ENCODE measurements at regions not wholly inside any gene's neighbourhood (a gene's known extent, or its start where the extent isn't known, plus 50 kb on each side); places are given as distances from the start of the nearest gene placed in this dataset.
"Not testable (repeated sequence)": the region's sequence is repeated elsewhere in the genome, so short reads cannot be mapped to it uniquely, and the experiment has no call there.

- H4K91ac ChIP-seq (replicated peaks; ENCODE audit: insufficient read length, low read length); H3K27ac ChIP-seq (ENCODE audit: low read depth, low read length); H2BK15ac ChIP-seq (ENCODE audit: low read length); H2BK20ac ChIP-seq (ENCODE audit: low read length); H3K79me1 ChIP-seq (ENCODE audit: low read depth, low read length); POLR2A ChIA-PET (ENCODE audit: partially characterized antibody); H3K4ac ChIP-seq (replicated peaks; ENCODE audit: insufficient read length, low read depth, low read length); H3K79me2 ChIP-seq (ENCODE audit: control insufficient read depth in 1 of 2, insufficient read depth in 2 of 2, low read length in 2 of 2); CTCF ChIA-PET (ENCODE audit: partially characterized antibody); DNase-seq (ENCODE audit: low read depth in 1 of 2, low spot score in 2 of 2); H4K5ac ChIP-seq (ENCODE audit: insufficient read length, low read depth, low read length); H2AFZ ChIP-seq (ENCODE audit: low read length); H4K8ac ChIP-seq (ENCODE audit: extremely low read depth, insufficient read depth, low read length); H3K23ac ChIP-seq (ENCODE audit: insufficient read length); H3K18ac ChIP-seq (ENCODE audit: extremely low read depth, low read length); H3K4me3 ChIP-seq (ENCODE audit: extremely low read depth in 1 of 4, insufficient read depth in 2 of 4, low read depth in 3 of 4, low read length in 4 of 4); H3K56ac ChIP-seq (replicated peaks; ENCODE audit: insufficient read length, low read depth, low read length); H3K27me3 ChIP-seq (replicated peaks in 1 of 4; ENCODE audit: control insufficient read depth in 3 of 4, extremely low read depth in 1 of 4, insufficient read depth in 3 of 4, low read length in 3 of 4); FAIRE-seq; H3K36me3 ChIP-seq (ENCODE audit: control insufficient read depth in 2 of 4, insufficient read depth in 4 of 4, low read length in 3 of 4); H3K14ac ChIP-seq (ENCODE audit: insufficient read length); H2BK120ac ChIP-seq (replicated peaks; ENCODE audit: low read depth, low read length); H3K4me1 ChIP-seq (replicated peaks in 1 of 4; ENCODE audit: control insufficient read depth in 3 of 4, insufficient read depth in 4 of 4, low read length in 3 of 4); H3K23me2 ChIP-seq (ENCODE audit: low read depth, low read length); H4K20me1 ChIP-seq (replicated peaks in 1 of 2; ENCODE audit: control insufficient read depth in 1 of 2, insufficient read depth in 2 of 2, low read length in 2 of 2); H2AK5ac ChIP-seq (ENCODE audit: low read depth, low read length); H3K9me3 ChIP-seq (ENCODE audit: insufficient read depth in 2 of 2, low read depth in 1 of 2, low read length in 1 of 2); H2BK5ac ChIP-seq (ENCODE audit: low read depth, low read length); H3K4me2 ChIP-seq (ENCODE audit: insufficient read depth in 1 of 2, low read depth in 2 of 2, low read length in 2 of 2); H2BK12ac ChIP-seq (ENCODE audit: low read depth, low read length); H3K9ac ChIP-seq (replicated peaks in 1 of 4; ENCODE audit: extremely low read depth in 1 of 4, low read depth in 3 of 4, low read length in 3 of 4): not testable (repeated sequence)
- WGBS, 2 experiments (ENCODE audit: extremely low coverage in 1 of 2, insufficient coverage in 1 of 2, insufficient read length in 1 of 2, insufficient replicate concordance in 2 of 2, low coverage in 1 of 2, low lambda C conversion rate in 2 of 2, missing lambda C conversion rate in 1 of 2) = no CpG with 5 or more reads among the region's 7 CpGs
Observed at GRCh38 chr1:206311611-206312273, 108.4 kb downstream of the SRGAP2 start.

GRCh38 chr1:206312274-206312665, 108.9 kb downstream of the SRGAP2 start:
- H3K14ac ChIP-seq (ENCODE audit: insufficient read length); H2BK20ac ChIP-seq (ENCODE audit: low read length); H3K79me2 ChIP-seq (ENCODE audit: control insufficient read depth in 1 of 2, insufficient read depth in 2 of 2, low read length in 2 of 2); H3K4me1 ChIP-seq (replicated peaks in 1 of 4; ENCODE audit: control insufficient read depth in 3 of 4, insufficient read depth in 4 of 4, low read length in 3 of 4); H2BK15ac ChIP-seq (ENCODE audit: low read length); H3K9ac ChIP-seq (replicated peaks in 1 of 4; ENCODE audit: extremely low read depth in 1 of 4, low read depth in 3 of 4, low read length in 3 of 4); CTCF ChIA-PET (ENCODE audit: partially characterized antibody); DNase-seq (ENCODE audit: low read depth in 1 of 2, low spot score in 2 of 2); H3K79me1 ChIP-seq (ENCODE audit: low read depth, low read length); H3K9me3 ChIP-seq (ENCODE audit: insufficient read depth in 2 of 2, low read depth in 1 of 2, low read length in 1 of 2); H4K8ac ChIP-seq (ENCODE audit: extremely low read depth, insufficient read depth, low read length); H3K36me3 ChIP-seq (ENCODE audit: control insufficient read depth in 2 of 4, insufficient read depth in 4 of 4, low read length in 3 of 4); H3K4me2 ChIP-seq (ENCODE audit: insufficient read depth in 1 of 2, low read depth in 2 of 2, low read length in 2 of 2); H3K4me3 ChIP-seq (ENCODE audit: extremely low read depth in 1 of 4, insufficient read depth in 2 of 4, low read depth in 3 of 4, low read length in 4 of 4); H4K20me1 ChIP-seq (replicated peaks in 1 of 2; ENCODE audit: control insufficient read depth in 1 of 2, insufficient read depth in 2 of 2, low read length in 2 of 2); H2BK120ac ChIP-seq (replicated peaks; ENCODE audit: low read depth, low read length); H3K27ac ChIP-seq (ENCODE audit: low read depth, low read length); H3K4ac ChIP-seq (replicated peaks; ENCODE audit: insufficient read length, low read depth, low read length); POLR2A ChIA-PET (ENCODE audit: partially characterized antibody); H4K5ac ChIP-seq (ENCODE audit: insufficient read length, low read depth, low read length); H4K91ac ChIP-seq (replicated peaks; ENCODE audit: insufficient read length, low read length); H2BK12ac ChIP-seq (ENCODE audit: low read depth, low read length); FAIRE-seq; H2BK5ac ChIP-seq (ENCODE audit: low read depth, low read length); H3K18ac ChIP-seq (ENCODE audit: extremely low read depth, low read length); H2AFZ ChIP-seq (ENCODE audit: low read length); H2AK5ac ChIP-seq (ENCODE audit: low read depth, low read length); H3K27me3 ChIP-seq (replicated peaks in 1 of 4; ENCODE audit: control insufficient read depth in 3 of 4, extremely low read depth in 1 of 4, insufficient read depth in 3 of 4, low read length in 3 of 4); H3K56ac ChIP-seq (replicated peaks; ENCODE audit: insufficient read length, low read depth, low read length); H3K23me2 ChIP-seq (ENCODE audit: low read depth, low read length); H3K23ac ChIP-seq (ENCODE audit: insufficient read length): not testable (repeated sequence)
- WGBS, 2 experiments (ENCODE audit: extremely low coverage in 1 of 2, insufficient coverage in 1 of 2, insufficient read length in 1 of 2, insufficient replicate concordance in 2 of 2, low coverage in 1 of 2, low lambda C conversion rate in 2 of 2, missing lambda C conversion rate in 1 of 2) = 100% methylated on average over 3 of the region's 6 CpGs; no CpG with 5 or more reads in 1 of the 2 experiments

Measured in H1 (cell line).